ENCODE measurements at regions not wholly inside any gene's neighbourhood (a gene's known extent, or its start where the extent isn't known, plus 50 kb on each side); places are given as distances from the start of the nearest gene placed in this dataset.

DNA sequence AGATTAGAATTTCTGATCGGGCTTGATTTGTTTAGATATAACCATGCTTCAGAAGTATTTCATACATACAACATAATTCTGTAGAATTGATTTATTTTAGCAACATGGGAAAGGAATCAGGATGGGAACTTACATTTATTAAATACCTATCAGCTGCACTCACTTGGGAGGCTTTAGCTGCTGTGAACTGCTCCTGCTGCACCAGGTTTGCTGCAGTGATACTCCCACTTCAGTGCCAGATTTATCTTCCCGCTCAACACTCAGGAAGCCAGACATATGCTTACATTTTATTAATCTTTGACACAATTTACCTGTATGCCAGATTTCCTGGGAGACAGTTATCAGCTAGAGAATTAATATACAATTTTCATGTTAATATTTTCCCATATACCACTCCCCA is 64.0 kb upstream of the PLCXD3 start:
- no peak overlapping the region for H3K27ac ChIP-seq
- TF ChIP-seq, protein P1, sequence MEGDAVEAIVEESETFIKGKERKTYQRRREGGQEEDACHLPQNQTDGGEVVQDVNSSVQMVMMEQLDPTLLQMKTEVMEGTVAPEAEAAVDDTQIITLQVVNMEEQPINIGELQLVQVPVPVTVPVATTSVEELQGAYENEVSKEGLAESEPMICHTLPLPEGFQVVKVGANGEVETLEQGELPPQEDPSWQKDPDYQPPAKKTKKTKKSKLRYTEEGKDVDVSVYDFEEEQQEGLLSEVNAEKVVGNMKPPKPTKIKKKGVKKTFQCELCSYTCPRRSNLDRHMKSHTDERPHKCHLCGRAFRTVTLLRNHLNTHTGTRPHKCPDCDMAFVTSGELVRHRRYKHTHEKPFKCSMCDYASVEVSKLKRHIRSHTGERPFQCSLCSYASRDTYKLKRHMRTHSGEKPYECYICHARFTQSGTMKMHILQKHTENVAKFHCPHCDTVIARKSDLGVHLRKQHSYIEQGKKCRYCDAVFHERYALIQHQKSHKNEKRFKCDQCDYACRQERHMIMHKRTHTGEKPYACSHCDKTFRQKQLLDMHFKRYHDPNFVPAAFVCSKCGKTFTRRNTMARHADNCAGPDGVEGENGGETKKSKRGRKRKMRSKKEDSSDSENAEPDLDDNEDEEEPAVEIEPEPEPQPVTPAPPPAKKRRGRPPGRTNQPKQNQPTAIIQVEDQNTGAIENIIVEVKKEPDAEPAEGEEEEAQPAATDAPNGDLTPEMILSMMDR (IDR thresholded peaks at IDR 0.05), result no peak
- TF ChIP-seq ZFX (IDR thresholded peaks at IDR 0.05; ENCODE audit: borderline replicate concordance), result no peak
